Retinal pigment epithelial cell (primary cell): ENCODE measurements at regions not wholly inside any gene's neighbourhood (a gene's known extent, or its start where the extent isn't known, plus 50 kb on each side); places are given as distances from the start of the nearest gene placed in this dataset.

Source experiments
- DNase-seq: peaks from one replicate; pipeline ENCODE4 v3.0.0-alpha.2; 2010; ENCODE audit warnings: low read depth
- H3K4me3 ChIP-seq: 2 replicates; pipeline ENCODE4 v1.5.1; 2011; ENCODE audit warnings: mild to moderate bottlenecking, low read length, control low read depth, moderate library complexity
- TF ChIP-seq, protein P1 (sequence below): conservative IDR thresholded peaks from 2 replicates; pipeline ENCODE4 v1.5.1; 2011; ENCODE audit warnings: low read depth, low read length, control low read depth, inconsistent platforms

DNA sequence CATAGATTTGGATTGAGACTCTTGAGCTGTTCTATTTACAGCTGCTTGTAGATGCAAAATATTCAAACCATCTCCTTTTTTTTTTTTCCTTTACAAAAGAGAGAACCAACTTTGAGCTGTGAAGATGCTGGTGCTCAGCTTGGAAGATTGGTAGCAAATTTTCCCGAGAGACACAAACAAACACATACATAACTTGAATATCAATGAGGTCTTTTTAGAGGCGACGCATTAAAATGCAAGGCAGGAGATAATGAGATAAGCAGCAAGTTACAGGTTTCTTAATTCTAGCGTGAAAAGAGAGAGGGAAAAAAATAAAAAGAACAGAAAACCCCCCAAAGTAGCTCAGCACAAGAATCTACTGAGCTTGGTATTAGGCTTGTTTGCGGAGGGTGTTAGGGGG is 247.0 kb upstream of the SORL1-AS1 start:
- DNase-seq, result no peak
- H3K4me3 ChIP-seq, result no peak overlapping the region
- TF ChIP-seq, protein P1, sequence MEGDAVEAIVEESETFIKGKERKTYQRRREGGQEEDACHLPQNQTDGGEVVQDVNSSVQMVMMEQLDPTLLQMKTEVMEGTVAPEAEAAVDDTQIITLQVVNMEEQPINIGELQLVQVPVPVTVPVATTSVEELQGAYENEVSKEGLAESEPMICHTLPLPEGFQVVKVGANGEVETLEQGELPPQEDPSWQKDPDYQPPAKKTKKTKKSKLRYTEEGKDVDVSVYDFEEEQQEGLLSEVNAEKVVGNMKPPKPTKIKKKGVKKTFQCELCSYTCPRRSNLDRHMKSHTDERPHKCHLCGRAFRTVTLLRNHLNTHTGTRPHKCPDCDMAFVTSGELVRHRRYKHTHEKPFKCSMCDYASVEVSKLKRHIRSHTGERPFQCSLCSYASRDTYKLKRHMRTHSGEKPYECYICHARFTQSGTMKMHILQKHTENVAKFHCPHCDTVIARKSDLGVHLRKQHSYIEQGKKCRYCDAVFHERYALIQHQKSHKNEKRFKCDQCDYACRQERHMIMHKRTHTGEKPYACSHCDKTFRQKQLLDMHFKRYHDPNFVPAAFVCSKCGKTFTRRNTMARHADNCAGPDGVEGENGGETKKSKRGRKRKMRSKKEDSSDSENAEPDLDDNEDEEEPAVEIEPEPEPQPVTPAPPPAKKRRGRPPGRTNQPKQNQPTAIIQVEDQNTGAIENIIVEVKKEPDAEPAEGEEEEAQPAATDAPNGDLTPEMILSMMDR, result no peak

DNA sequence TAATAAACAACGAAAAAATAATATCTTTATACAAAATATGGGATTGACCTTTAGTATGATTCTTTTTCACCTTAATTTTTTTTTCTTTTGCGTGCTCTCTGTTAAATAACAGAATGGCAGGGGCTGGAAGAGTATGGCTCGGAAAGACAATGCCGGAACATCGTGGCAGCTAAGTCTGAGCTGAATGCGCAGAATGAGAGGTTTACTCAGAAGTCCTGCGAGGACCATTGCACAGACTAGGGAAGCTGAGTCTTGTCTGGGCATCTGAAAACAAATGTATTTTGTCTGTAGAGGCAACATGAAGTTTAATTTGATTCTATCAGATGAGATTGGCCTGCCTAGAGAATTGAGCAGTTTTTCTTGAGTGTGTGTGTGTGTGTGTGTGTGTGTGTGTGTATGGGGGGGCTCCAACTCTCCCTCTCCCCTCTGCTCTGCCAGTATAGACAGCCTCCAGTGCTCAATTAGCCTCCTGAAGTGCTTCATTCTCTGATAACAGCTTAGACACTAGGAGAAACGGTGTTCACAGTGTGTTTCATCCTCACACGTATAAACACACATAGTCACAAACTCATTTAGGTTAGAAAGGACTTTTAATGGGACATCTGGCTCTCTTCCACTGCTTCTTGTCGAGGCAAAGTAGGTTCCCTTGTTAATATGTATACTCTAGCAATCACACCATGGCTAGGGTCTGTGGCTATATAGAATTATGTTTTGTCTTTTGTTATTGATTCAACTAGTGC is 244.3 kb upstream of the SORL1-AS1 start:
- TF ChIP-seq, protein P1, result no peak
- H3K4me3 ChIP-seq, result no peak overlapping the region
- no peak for DNase-seq

DNA sequence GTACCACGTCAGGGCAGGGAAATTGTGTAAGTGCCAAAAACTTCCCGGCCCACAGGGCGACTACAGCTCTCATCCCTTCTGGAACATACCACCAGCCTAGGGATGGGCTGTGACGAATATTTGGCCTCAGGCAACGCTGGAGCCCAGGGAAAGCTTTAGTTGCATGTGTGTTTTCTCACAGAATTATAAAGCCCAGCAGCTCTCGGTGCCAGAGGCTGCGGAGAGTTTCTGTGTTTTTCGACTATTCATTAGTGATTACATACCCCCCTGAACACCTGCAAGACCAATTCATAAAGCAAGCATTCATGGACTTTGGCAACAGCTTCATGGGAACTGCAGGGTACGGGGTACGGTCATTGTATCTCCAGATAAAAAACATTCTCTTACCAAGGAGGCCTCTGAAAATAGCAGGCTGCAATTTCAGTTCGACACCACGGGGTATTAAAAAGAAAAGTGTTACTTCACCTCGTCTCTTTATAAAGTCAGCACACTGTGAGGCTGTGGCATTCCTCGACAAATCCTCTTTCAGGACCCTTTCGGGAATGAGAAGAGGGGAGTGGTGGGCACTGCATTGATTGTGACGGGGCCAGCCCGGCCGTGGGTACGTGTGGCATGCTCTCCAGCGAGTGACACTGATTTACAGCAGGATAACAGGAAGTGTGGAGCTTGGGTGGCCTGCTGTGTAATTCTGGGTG is 243.6 kb upstream of the SORL1-AS1 start:
- DNase-seq, result peak; percentile 66
- TF ChIP-seq, protein P1, result no peak
- no peak overlapping the region for H3K4me3 ChIP-seq

DNA sequence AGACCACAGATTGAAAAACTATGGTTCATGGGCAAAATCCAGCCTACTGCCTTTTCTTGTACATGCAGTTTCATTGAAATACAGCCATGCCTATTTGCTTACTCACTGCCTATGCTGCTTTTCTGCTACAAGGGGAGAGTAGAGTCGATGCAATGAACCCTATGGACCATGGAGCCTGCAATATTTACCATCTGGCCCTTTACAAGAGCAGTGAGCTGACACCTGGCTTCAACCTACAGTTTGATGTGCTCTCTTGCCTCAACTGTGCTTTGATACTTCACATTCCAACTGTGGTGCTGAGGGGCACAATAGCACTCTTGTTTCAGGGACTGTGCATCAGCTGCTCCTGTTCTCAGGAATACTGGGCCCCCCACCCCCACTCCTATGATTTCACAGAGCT is 239.5 kb upstream of the SORL1-AS1 start:
- TF ChIP-seq, protein P1, result no peak
- DNase-seq, result no peak
- H3K4me3 ChIP-seq, result no peak overlapping the region

DNA sequence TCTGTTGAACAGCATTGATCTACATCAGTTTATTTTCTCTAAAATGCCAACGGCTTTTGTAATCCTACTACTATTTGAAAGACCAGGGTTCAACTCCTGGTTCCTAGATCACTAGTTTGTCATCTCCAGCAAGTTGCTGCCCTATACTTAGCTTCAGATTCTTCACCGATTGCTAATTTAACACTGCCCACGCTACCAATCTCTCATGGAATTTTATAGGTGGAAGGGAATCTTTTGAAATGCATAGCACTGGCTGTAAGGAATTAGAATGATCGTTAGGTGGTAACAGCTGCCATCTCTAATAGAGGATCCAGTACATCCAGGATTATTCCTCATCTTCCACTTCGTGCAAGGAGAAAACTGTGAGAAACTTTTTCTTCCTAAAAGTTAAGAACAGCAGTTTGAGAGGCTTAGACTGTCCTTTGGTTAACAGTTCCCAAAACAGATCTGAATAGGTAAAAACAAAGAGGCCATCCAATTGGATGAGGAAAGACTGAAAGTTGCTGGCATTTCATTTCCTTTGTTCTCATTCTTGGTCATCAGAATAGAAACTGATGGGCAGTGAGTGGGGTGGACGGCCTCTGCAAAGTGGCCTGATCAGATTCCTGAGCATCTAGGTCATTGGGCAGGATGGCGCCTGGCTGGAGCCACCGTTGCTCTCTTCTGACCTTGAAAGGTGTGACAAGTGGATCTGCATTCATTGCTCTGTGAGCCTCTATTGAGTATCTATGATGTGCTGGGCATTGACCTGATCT is 236.3 kb upstream of the SORL1-AS1 start:
- DNase-seq, result no peak
- TF ChIP-seq, protein P1, result no peak

DNA sequence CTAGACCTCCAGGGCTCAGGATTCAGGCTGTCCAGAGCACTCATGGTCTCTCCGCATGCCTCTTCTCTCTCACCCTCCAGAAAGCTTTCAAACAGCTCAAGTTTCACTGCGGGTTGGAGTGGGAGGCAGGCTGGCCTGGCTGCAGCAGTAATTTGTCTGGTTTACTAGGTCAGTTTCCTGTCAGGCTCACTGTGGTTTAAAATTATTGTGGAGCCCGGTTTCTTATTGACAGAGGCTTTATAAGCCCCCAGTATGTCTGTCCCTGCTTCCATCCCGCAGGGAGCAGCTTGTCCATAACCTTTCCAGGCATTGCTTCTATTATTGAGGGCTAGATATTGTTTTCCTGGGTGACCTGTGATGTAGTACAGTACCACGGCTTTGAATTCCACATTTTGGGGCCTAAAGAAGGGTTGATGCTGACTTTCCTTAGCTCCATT is 235.3 kb upstream of the SORL1-AS1 start:
- TF ChIP-seq, protein P1, result no peak
- no peak for DNase-seq
- H3K4me3 ChIP-seq, result no peak overlapping the region

More for the DNA sequence above, 236.3 kb upstream of the SORL1-AS1 start:
- no peak overlapping the region for H3K4me3 ChIP-seq
